CD4-positive, alpha-beta memory T cell (primary cell): ENCODE measurements at regions not wholly inside any gene's neighbourhood (a gene's known extent, or its start where the extent isn't known, plus 50 kb on each side); places are given as distances from the start of the nearest gene placed in this dataset.

Source experiments
- CTCF ChIA-PET: fragments of 350-600 bp; sonication (Branson Sonifier 250); formaldehyde crosslinking; loops from one replicate; lab custom pipeline; 2021; ENCODE audit warnings: inconsistent platforms; ENCODE audit not compliant: partially characterized antibody; lab: Charles Lee
- POLR2A ChIA-PET: fragments of 350-600 bp; sonication (Branson Sonifier 250); formaldehyde crosslinking; loops from one replicate; lab custom pipeline; 2021; ENCODE audit not compliant: partially characterized antibody; lab: Charles Lee
- DNase-seq, 5 donors: peaks; one replicate each; pipeline versions ENCODE4 v3.0.0 to v3.0.0-alpha.2; 2020 to 2022; ENCODE audit warnings: mixed read lengths in 1 of 5
- H3K27ac ChIP-seq: one replicate; pipeline ENCODE4 v1.7.0; 2013; ENCODE audit warnings: low read depth, low read length
- H3K27me3 ChIP-seq: 2 replicates; pipeline ENCODE4 v1.7.0; 2013; ENCODE audit warnings: mild to moderate bottlenecking, low read length, moderate library complexity; ENCODE audit not compliant: insufficient read depth
- H3K36me3 ChIP-seq: 2 replicates; pipeline ENCODE4 v1.7.0; 2013; ENCODE audit warnings: mild to moderate bottlenecking, low read length, moderate library complexity; ENCODE audit not compliant: insufficient read depth
- H3K4me1 ChIP-seq: 2 replicates; pipeline ENCODE4 v1.7.0; 2013; ENCODE audit warnings: mild to moderate bottlenecking, low read length, moderate library complexity; ENCODE audit not compliant: insufficient read depth
- H3K4me3 ChIP-seq, 2 donors: one replicate each; pipeline ENCODE4 v1.7.0; 2013; ENCODE audit warnings: low read length in 2 of 2, mild to moderate bottlenecking in 1 of 2
- H3K9me3 ChIP-seq, 2 donors: one replicate each; pipeline ENCODE4 v1.7.0; 2013; ENCODE audit warnings: low read length in 2 of 2, control low read depth in 1 of 2; ENCODE audit not compliant: control insufficient read depth in 1 of 2
- H3K27ac Mint-ChIP-seq, 7 donors: one replicate each; pipeline ENCODE4 v1.8.0; 2020 to 2021; ENCODE audit warnings: mixed read lengths in 7 of 7, mild to moderate bottlenecking in 6 of 7, inconsistent platforms in 3 of 7, moderate library complexity in 3 of 7
- H3K27me3 Mint-ChIP-seq, 2 donors: one replicate each; pipeline ENCODE4 v1.8.0; 2020 to 2021; ENCODE audit warnings: mixed read lengths in 2 of 2
- H3K36me3 Mint-ChIP-seq, 2 donors: one replicate each; pipeline ENCODE4 v1.8.0; 2020 to 2021; ENCODE audit warnings: mixed read lengths in 2 of 2, inconsistent platforms in 1 of 2, mild to moderate bottlenecking in 1 of 2
- H3K4me1 Mint-ChIP-seq, 4 donors: one replicate each; pipeline ENCODE4 v1.8.0; 2020 to 2021; ENCODE audit warnings: mixed read lengths in 4 of 4, mild to moderate bottlenecking in 1 of 4
- H3K4me3 Mint-ChIP-seq, 8 donors: one replicate each; pipeline ENCODE4 v1.8.0; 2020 to 2021; ENCODE audit warnings: mixed read lengths in 8 of 8, mild to moderate bottlenecking in 7 of 8, moderate library complexity in 6 of 8, inconsistent platforms in 3 of 8
- H3K9me3 Mint-ChIP-seq, 8 donors: one replicate each; pipeline ENCODE4 v1.8.0; 2020 to 2021; ENCODE audit warnings: mixed read lengths in 8 of 8, mild to moderate bottlenecking in 5 of 8, inconsistent platforms in 3 of 8, moderate library complexity in 1 of 8
- intact Hi-C: fragments of 100-400 bp; cut with micrococcal nuclease; formaldehyde crosslinking; loops from one replicate; pipeline ENCODE4 v1.15.1; 2023

DNA sequence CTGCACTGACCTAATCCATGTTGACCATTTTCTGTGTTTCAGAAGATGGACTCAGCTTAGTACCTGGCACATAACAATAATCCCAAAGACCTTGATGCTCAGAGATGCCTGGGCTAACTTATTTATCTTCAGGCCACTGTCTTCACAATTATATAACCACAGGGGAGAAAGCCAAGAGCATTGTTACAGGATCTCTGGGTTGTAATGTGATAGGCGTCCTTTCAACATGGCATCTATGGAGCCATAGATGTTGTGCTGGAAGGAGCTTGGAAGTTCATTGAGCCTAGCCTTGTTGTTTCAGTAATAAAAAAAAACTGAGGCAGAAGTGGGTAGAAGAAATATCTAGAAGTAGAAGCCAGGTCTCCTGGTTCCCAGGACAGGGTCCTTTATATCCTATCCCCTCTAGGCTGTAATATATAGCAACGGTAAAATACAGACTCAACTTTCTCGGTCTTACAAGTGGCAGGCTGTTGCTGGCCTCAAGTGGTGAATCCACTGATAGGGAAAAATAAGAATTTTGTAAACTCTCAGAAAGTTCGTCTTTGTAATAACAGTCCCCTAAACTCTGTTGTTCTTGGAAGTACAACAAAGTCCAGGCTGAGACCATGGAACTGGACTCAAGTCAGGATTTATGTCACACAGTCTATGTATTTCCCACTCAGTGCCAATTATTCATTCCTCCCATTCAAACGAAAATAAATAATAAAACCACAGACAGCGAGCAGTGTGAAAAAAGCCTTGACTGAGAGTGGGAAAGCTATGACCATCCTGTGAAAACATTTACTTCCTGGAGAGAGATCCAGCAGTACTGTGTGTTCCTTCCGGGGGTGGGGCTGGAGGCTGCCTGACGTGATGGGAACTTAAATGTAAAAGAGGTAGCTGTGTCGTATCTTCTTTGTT, 277.6 kb downstream of the REEP3 start:
- Histone ChIP-seq H3K4me1 (no peaks in the 10 kb centered on the region), H3K27me3 (no peaks in the 10 kb centered on the region), H3K9me3 (no peaks in the 10 kb centered on the region), H3K4me3 (no peak overlapping the region), H3K27ac (no peak overlapping the region), H3K36me3 (no peaks in the 10 kb centered on the region)
- ChIA-PET POLR2A (no interaction called here), CTCF (no interaction called here)
- H3K4me1 Mint-ChIP-seq: peaks cover 1 to 14% (median 6%) of the 10 kb centered on the region in 4 donors
- peak overlapping the region in 3 of 7 donors; percentile 5 to 54 (median 43) for H3K27ac Mint-ChIP-seq
- no peaks in the 10 kb centered on the region for H3K36me3 Mint-ChIP-seq
- H3K27me3 Mint-ChIP-seq: no peaks in the 10 kb centered on the region
- DNase-seq: peak in 1 of 5 donors; percentile 4
- H3K4me3 Mint-ChIP-seq: peak overlapping the region in 4 of 8 donors; percentile 15 to 62 (median 56)
- intact Hi-C loops: no loop called here
- H3K9me3 Mint-ChIP-seq: no peaks in the 10 kb centered on the region

DNA sequence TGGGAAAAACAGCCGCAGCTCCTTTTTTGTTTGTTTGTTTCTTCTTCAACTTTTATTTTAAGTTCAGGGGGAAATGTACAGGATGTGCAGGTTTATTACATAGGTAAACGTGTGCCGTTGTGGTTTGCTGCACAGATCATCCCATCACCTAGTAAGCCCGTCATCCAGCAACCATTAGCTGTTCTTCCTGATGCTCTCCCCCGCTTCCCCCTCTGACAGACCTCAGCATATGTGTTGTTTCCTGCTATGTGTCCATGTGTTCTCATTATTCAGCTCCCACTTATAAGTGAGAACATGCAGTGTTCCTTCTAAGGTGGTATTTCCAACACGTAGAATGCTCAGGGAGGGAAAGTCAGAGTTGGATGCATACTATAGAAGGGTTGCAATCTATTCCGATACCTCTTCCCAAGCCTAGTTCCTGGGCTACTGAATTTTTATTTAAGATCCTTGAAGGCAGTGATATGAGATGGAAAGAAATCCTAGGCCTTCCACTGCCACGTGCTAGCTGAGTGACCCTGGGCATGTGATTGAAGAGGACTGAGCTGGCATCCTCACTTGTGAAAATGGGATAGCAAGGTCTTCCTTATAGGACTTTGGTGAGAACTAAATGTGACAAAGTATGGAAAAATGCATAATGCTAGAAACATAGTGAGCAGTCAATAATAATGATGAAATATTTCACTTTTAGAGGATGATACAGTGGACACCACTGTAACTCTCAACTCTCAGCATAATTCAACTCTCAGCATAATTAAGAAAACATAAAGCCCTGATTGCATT, 278.5 kb downstream of the REEP3 start:
- peaks cover 0 to 1% (median 0%) of the 10 kb centered on the region in 8 donors for H3K9me3 Mint-ChIP-seq
- intact Hi-C loops: no loop called here
- Histone ChIP-seq H3K36me3 (no peaks in the 10 kb centered on the region), H3K9me3 (no peaks in the 10 kb centered on the region), H3K27ac (no peak overlapping the region), H3K4me3 (no peak overlapping the region), H3K4me1 (no peaks in the 10 kb centered on the region), H3K27me3 (no peaks in the 10 kb centered on the region)
- no peaks in the 10 kb centered on the region for H3K27me3 Mint-ChIP-seq
- H3K4me3 Mint-ChIP-seq: peak overlapping the region in 4 of 8 donors; percentile 15 to 62 (median 56)
- no peaks in the 10 kb centered on the region for H3K36me3 Mint-ChIP-seq
- ChIA-PET CTCF (no interaction called here), POLR2A (no interaction called here)
- H3K27ac Mint-ChIP-seq: peak overlapping the region in 3 of 7 donors; percentile 43 to 54 (median 47)
- no peak for DNase-seq
- H3K4me1 Mint-ChIP-seq: peaks cover 1 to 14% (median 6%) of the 10 kb centered on the region in 4 donors

- no peaks in the 10 kb centered on the region for H3K27me3 ChIP-seq
- H3K9me3 Mint-ChIP-seq: peaks cover 0 to 4% (median 0%) of the 10 kb centered on the region in 8 donors
- H3K9me3 ChIP-seq: no peaks in the 10 kb centered on the region
- H3K4me3 ChIP-seq: no peak overlapping the region
- POLR2A ChIA-PET: no interaction called here
- no peak overlapping the region for H3K27ac Mint-ChIP-seq
- no peaks in the 10 kb centered on the region for H3K36me3 Mint-ChIP-seq
- CTCF ChIA-PET: no interaction called here
- H3K27me3 Mint-ChIP-seq: no peaks in the 10 kb centered on the region
- no peaks in the 10 kb centered on the region for H3K36me3 ChIP-seq
- H3K4me1 ChIP-seq: no peaks in the 10 kb centered on the region
- no peak overlapping the region for H3K4me3 Mint-ChIP-seq
- DNase-seq: no peak
- intact Hi-C loops: no loop called here
- peaks cover 1 to 14% (median 6%) of the 10 kb centered on the region in 4 donors for H3K4me1 Mint-ChIP-seq
- H3K27ac ChIP-seq: no peak overlapping the region
These were observed 280.0 kb downstream of the REEP3 start for GRCh38 chr10:63801166-63801565.

DNA sequence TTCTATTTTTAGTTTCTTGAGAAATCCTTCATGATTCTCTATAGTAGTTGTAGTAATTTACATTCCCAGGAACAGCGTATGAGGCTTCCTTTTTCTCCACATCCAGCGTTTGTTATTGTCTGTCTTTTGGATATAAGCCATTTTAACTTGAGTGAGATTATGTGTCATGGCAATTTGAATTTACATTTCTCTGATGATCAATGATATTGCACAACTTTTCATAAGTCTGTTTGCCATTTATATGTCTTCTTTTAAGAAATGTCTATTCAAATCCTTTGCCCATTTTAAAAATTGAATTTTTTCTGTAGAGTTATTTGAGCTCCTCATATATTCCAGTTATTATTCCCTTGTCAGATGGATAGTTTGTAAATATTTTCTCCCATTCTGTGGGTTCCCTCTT, 285.1 kb downstream of the REEP3 start:
- Histone ChIP-seq H3K27me3 (no peaks in the 10 kb centered on the region), H3K27ac (no peak overlapping the region), H3K4me3 (no peak overlapping the region), H3K36me3 (no peaks in the 10 kb centered on the region), H3K9me3 (no peaks in the 10 kb centered on the region), H3K4me1 (no peaks in the 10 kb centered on the region)
- Mint-ChIP-seq H3K4me3 (no peak overlapping the region), H3K9me3 (peaks cover 0 to 19% (median 6%) of the 10 kb centered on the region in 8 donors), H3K27me3 (peaks cover 2 to 3% of the 10 kb centered on the region in 2 donors), H3K36me3 (no peaks in the 10 kb centered on the region), H3K4me1 (no peaks in the 10 kb centered on the region), H3K27ac (no peak overlapping the region)
- CTCF ChIA-PET: no interaction called here
- DNase-seq: no peak
- POLR2A ChIA-PET: no interaction called here
- intact Hi-C loops: no loop called here

DNA sequence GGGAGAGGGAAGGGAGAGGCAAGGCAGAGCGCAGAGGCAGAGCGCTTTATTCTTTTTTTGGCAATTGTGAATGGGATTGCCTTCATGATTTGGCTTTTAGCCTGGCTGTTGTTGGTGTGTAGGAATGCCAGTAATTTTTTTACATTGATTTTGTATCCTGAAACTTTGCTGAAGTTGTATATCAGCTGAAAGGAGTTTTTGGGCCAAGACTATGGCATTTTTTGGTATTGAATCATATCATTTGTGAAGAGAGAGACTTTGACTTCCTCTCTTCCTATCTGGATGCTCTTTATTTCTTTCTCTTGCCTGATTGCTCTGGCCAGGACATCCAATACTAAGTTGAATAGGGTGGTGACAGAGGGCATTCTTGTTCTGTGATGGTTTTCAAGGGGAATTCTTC, 291.3 kb downstream of the REEP3 start:
- Histone ChIP-seq H3K9me3 (no peaks in the 10 kb centered on the region), H3K4me3 (no peak overlapping the region), H3K36me3 (no peaks in the 10 kb centered on the region), H3K27me3 (no peaks in the 10 kb centered on the region), H3K4me1 (no peaks in the 10 kb centered on the region), H3K27ac (no peak overlapping the region)
- intact Hi-C loops: no loop called here
- Mint-ChIP-seq H3K36me3 (no peaks in the 10 kb centered on the region), H3K27ac (no peak overlapping the region), H3K27me3 (peaks cover 3 to 11% of the 10 kb centered on the region in 2 donors), H3K4me1 (no peaks in the 10 kb centered on the region), H3K4me3 (no peak overlapping the region), H3K9me3 (peaks cover 0 to 17% (median 3%) of the 10 kb centered on the region in 8 donors)
- POLR2A ChIA-PET: no interaction called here
- DNase-seq: no peak
- CTCF ChIA-PET: no interaction called here

DNA sequence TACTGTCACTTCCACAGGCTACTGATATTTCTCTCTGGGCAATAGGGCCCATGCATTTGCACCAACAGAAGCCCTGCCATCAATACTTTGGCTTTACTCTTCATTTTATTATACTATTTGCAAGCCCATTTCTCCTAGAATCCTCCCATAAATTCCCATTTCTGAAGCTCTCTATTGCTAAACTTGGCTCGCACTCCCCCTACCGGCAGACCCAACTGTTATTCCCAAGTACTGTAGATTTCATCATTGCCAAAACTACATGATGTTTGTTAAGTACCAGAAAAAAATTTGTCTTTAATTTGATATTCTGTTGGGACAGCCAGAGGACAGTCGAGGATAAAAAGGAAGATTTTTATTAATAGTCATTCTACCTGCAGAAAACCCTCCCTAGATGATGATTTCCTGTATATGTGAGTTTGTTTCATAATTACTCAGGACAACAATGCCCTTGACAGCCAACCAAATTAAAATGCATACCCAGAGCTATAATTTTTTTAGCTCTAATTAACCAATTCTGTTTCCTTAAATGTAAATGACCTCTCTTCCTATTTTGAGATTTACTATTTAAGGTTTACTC, 298.6 kb downstream of the REEP3 start:
- Histone ChIP-seq H3K36me3 (no peaks in the 10 kb centered on the region), H3K9me3 (no peaks in the 10 kb centered on the region), H3K27ac (no peak overlapping the region), H3K4me1 (no peaks in the 10 kb centered on the region), H3K27me3 (no peaks in the 10 kb centered on the region), H3K4me3 (no peak overlapping the region)
- Mint-ChIP-seq H3K36me3 (no peaks in the 10 kb centered on the region), H3K27me3 (peaks cover 18 to 24% of the 10 kb centered on the region in 2 donors), H3K9me3 (peaks cover 0 to 4% (median 0%) of the 10 kb centered on the region in 8 donors), H3K4me1 (no peaks in the 10 kb centered on the region), H3K27ac (no peak overlapping the region), H3K4me3 (no peak overlapping the region)
- ChIA-PET POLR2A (no interaction called here), CTCF (interaction anchor here (1.2 to 1.6 kb wide), 2 partner anchors 15 to 47 kb away, joined by 3 to 5 read pairs; no protein-coding TSS in a partner anchor)
- DNase-seq: no peak
- intact Hi-C loops: no loop called here

DNA sequence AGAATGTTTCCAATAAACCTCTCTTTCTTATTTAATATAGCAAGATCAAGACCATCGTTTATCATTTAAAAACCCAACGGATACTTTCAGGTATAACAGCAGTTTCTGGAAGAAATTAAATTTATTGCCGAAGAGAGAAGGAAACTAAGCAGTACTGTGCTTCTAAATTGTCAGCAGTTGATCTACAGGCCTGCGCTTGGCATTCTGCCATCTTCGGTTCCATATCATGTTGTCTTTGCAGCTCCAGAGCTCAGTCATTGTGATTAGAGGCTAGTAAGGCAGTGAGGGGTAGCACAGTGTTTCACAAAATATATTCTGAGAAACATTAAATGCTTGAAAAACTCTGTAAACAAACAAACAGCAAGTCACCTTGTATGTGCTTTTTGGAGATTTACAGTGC, 301.3 kb downstream of the REEP3 start:
- intact Hi-C loops: no loop called here
- H3K36me3 Mint-ChIP-seq: no peaks in the 10 kb centered on the region
- DNase-seq: no peak

More for the DNA sequence above, 301.3 kb downstream of the REEP3 start:
- H3K36me3 ChIP-seq: no peaks in the 10 kb centered on the region
- H3K9me3 Mint-ChIP-seq: peaks cover 0 to 4% (median 0%) of the 10 kb centered on the region in 8 donors
- no peaks in the 10 kb centered on the region for H3K27me3 ChIP-seq
- POLR2A ChIA-PET: no interaction called here
- H3K27me3 Mint-ChIP-seq: peaks cover 15 to 26% of the 10 kb centered on the region in 2 donors
- no peak overlapping the region for H3K27ac ChIP-seq
- H3K4me1 ChIP-seq: no peaks in the 10 kb centered on the region
- no peak overlapping the region for H3K4me3 ChIP-seq
- peaks cover 0 to 1% (median 0%) of the 10 kb centered on the region in 4 donors for H3K4me1 Mint-ChIP-seq
- no peaks in the 10 kb centered on the region for H3K9me3 ChIP-seq
- CTCF ChIA-PET: no interaction called here
- no peak overlapping the region for H3K4me3 Mint-ChIP-seq
- no peak overlapping the region for H3K27ac Mint-ChIP-seq
